ENCODE measurements at regions not wholly inside any gene's neighbourhood (a gene's known extent, or its start where the extent isn't known, plus 50 kb on each side); places are given as distances from the start of the nearest gene placed in this dataset.

DNA sequence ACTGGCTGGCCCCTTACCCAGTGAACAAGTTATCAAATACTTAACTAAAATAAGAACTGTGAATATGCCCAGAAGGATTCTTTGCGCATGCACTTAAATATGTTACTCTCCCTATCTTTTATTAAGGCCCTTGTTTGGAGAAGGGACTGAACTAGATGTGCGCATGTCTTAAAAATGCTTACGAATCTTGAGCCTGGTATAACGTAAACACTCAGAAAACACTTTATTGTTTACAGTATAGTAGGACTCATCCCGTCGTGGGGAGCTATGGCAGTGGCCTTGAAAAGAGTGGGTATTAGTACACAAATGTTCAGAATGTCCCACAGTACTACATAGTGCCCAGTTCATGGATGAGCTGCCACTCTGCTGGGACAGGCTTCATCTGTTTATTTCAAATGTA is 75.9 kb upstream of the MAP4K3 start:
- DNase-seq (ENCODE audit: extremely low spot score, insufficient read length, low read depth) (no peak), FAIRE-seq (no peak)

DNA sequence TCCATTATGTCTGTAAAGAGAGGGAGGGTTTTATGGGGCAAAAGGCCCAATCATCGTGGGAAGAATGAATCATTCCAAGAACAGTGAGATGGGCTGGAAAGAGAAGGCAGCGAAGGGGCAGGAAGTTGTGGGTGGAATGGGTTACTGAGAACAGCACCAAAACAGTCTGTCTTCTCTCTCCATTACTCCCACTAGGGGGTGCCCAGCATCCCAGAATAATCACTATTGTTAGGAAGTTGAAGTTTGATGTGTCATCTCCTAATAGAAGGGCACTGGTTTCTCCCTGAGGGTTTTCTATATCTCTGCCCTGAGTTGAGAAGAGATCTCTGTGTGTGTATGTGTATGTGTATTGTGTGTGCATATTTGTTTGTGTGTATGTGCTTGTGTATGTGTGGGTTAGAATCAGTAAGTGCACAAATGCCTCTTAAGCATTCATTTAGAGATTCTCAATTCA is 76.6 kb upstream of the MAP4K3 start:
- FAIRE-seq (peak; percentile 78), DNase-seq (ENCODE audit: extremely low spot score, insufficient read length, low read depth) (peak; percentile 37)

DNA sequence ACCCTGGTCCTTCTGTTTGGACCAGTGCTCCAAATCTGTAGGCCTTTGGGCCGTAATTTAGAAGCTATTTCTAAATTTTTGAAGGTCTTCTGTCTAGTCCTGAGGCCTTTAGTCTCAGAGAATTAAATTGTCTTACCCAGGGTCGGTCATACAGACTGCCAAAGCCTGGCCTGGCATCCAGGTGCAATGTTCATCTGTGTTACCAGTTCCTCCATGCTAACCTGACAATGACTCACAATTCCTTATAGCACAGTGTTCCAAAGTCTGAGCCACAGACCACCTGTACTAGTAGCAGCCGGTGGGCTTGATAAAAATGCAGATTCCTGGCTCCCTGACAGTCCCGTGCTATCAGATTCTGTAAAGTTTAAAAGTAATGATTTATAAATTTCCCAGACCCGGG is 77.7 kb upstream of the MAP4K3 start:
- DNase-seq (ENCODE audit: extremely low spot score, insufficient read length, low read depth) (no peak), FAIRE-seq (no peak)

DNA sequence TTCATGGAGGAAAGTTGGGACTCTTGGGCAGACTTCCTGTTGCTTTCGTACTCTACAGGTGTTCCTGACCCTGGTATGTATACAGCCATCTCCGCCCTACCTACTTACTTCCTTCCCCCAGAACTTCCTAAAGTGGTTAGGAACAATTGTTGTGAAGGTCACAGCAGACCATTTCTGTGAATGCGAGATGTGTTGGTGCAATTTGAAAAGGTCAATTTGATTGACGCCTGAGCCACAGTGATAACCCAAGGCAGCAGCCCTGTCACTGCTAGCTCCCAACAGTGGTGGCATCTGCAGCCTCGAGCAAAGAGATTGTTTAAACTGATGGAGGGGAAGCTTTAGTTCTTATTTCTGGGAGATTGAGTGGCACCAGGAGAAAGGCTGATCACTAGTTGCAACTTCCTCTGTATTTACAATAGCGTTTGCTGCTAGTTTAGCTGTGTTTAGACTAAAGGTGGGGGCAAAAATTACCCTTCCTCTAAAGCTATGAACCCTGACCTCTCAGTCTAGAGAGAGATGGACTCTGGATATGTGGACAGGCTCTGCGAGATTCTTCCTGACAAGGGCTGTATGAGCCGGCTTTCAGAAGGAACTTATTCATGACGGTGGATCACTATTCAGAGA is 78.3 kb upstream of the MAP4K3 start:
- DNase-seq (ENCODE audit: extremely low spot score, insufficient read length, low read depth) (no peak), FAIRE-seq (no peak)

DNA sequence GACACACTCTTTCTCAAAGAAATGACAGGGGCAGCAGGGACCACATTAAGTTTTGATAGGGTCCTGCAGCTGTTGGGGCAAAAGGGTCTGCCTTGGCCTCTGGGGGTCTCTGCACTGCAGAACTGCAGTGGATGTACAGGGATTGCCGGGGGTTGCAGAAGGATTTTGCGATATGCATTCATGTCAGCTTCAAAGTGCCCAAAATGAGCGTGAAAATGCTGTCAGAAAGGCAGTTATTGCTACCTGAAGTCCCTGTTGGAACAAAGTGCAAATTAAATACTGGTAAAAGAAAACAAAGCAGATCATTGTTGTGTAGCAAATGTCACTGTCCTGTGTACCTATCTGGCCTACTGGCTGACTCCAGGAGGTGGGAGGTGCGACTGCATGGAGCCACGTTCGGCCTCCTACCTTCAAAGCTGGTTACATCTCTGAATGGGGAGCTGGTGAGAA is 78.8 kb upstream of the MAP4K3 start:
- FAIRE-seq (no peak), DNase-seq (ENCODE audit: extremely low spot score, insufficient read length, low read depth) (no peak)

DNA sequence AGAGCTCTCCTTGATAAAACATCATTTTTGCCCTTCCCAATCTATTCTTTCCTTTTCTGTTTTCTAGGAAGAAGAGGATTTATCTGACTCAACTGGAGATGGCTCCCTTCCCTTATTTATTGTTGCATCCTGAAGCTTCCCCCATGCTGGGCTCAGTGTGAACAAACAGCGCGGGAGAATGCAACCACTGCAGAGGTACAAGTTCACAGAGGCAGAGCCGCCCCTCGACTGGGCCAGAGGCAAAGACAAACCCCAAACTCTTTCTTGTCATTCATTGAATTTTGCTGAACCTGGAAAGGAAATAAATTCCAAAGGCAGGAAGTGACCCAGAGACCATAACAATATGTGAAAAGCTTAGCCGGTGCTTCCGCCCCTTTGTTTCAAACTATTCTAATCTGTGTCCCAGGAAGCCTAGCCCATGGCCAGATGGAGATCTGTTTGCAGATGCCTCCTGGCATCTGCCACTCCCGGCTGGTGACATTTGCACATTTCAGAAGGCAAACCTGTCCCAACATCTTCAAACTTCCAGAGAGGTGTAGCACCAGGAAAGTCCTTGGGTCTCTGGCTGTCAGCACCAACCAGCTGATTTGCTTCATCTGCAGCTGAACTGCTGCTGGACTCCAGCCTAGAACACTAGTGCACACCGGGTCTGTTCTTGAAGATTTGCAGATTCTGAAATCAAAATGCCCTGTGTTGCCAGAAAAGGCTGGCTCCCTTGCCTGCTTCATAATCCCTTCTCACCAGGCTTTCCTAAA is 79.4 kb upstream of the MAP4K3 start:
- no peak for FAIRE-seq

DNA sequence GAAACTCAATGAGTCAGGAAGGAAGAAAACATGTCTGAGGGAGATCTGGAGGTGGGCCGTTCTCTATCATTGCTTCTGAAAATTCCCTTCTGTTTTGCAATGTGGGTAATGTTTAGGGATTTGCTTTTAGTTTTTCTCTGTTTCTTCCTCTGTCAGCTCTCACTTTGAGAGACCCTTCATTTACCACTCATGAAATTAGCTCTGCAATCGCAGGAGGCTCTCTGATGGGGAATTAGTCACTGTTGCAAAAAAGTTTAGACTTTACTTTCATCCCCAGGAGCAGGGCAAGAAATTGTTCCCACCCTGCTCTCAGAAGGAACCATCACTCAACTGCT is 80.0 kb upstream of the MAP4K3 start:
- FAIRE-seq, result no peak
- DNase-seq (ENCODE audit: extremely low spot score, insufficient read length, low read depth), result no peak

More for the DNA sequence above, 79.4 kb upstream of the MAP4K3 start:
- DNase-seq (ENCODE audit: extremely low spot score, insufficient read length, low read depth), result no peak

DNA sequence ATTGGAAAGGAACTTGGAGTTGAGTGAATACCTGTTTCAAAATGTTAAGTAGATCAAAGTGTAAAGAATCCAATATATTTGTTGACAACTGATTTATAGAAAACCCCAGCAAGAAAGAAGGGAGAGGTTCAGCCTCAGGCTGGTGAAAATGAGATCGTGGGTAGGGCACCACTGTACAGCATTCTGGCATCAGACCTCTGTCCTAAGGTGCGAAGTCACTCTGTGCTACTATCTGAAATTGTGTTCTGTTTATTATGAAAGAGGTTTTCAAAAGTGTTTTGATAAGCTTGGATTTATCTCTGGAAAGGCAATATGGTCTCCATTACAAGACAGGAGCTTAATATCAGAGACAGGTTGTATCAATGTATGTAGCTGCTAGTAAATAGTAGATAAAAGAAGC is 80.5 kb upstream of the MAP4K3 start:
- DNase-seq (ENCODE audit: extremely low spot score, insufficient read length, low read depth) (no peak), FAIRE-seq (no peak)

DNA sequence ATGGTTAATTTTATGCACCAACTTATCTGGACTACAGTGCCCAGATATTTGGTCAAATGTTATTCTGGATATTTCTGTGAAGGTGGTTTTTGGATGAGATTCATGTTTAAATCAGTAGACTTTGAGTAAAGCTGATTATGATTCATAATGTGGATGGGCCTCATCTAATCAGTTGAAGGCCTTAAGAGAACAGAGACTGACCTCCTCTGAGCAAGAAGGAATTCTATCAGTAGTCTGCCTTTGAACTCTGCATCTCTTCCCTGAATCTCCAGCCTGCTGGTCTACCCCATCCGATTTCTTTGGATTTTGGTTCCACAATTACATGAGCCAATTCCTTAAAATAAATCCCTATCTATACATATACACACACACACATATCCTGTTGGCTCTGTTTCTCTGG is 82.8 kb upstream of the MAP4K3 start:
- no peak for FAIRE-seq

DNA sequence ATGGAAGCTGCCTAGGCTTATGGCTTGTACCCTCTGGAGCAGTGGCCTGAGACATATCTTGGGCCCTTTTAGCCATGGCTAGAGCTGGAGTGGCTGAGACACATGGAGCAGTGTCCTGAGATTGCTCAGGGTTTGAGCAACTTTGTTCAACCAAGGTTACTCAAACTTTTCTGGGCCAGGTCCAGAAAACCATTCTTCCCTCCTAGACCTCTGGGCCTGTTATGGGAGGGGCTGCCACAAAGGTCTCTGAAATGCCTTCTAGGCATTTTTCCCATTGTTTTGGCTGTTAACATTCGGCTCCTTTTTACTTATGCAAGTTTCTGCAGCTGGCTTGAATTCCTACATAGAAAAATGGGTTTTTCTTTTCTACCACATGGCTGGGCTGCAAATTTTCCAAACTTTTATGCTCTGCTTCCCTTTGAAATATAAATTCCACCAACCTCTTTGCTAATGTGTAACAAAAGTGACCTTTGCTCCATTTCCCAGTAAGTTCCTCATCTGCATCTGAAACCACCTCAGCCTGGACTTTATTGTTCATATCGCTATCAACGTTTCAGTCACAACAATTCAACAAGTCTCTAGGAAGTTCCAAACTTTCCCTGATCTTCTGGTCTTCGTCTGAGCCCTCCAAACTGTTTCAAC is 84.9 kb upstream of the MAP4K3 start:
- FAIRE-seq, result no peak
- DNase-seq (ENCODE audit: extremely low spot score, insufficient read length, low read depth), result no peak

More for the DNA sequence above, 82.8 kb upstream of the MAP4K3 start:
- no peak for DNase-seq (ENCODE audit: extremely low spot score, insufficient read length, low read depth)

DNA sequence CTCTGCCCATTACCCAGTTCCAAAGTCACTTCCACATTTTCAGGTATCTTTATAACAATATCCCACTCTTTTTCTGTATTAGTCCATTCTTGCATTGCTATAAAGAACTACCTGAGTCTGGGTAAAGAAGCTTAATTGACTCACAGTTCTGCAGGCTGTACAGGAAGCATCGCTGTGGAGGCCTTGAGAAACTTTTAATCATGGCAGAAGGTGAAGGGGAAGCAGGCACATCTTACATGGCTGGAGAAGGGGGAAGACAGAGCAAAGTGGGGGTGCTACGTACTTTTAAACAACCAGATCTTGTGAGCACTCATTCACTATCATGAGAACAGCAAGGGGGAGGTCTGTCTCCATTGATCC is 85.4 kb upstream of the MAP4K3 start:
- no peak for FAIRE-seq

DNA sequence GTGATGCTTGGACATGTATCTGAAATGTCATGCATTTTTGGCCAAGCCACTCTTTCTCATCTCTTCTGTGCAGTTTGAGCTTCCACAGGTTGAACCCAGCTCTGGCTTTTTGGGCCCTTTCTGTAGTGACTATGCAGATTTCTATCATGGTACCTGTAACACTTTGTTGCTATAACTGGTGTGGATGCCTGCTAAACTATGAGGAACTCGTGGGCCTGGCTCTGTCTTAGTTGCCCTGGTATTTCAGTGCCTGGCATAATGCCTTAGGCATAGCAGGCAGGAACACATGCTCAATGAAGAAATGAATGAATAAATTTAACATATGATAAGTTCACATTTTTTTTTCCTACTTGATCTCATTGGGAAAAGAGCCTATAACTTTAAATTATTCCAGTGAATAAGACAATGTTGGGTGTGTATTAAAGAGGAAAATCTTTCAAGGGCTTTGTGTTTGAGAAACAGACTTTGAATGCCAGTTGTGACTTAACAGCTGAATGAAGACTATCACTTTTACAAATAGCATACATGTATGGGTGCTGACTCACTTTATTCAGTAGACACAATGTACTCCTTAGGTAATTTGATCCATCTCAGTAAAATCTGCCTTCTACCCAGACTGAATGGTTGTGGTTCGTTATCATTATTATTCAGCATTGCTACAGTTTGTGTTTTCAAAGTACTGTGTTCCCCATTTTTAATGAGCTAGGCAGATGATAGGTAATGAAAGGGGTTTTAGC is 86.4 kb upstream of the MAP4K3 start:
- FAIRE-seq (no peak), DNase-seq (ENCODE audit: extremely low spot score, insufficient read length, low read depth) (no peak)

More for the DNA sequence above, 85.4 kb upstream of the MAP4K3 start:
- no peak for DNase-seq (ENCODE audit: extremely low spot score, insufficient read length, low read depth)

DNA sequence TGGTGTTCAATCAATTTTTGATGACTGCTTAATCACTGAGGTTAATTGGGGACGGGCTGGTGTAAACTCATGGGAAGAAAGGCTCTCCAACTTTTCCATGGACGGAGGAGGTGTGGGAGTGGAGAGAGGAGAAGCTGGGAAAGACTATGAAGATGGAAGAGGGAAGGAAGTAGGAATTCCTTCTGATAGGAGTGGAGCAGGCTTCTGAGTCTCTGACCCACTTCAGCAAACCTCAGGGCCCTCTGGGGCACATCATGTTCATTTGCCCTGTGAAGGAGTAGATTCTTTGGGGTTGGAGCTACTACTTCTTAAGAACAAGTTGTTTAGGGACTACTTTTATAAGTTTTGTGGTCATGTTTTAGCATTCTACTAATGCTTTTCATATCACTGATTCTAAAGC is 87.0 kb upstream of the MAP4K3 start:
- DNase-seq (ENCODE audit: extremely low spot score, insufficient read length, low read depth) (no peak), FAIRE-seq (no peak)

DNA sequence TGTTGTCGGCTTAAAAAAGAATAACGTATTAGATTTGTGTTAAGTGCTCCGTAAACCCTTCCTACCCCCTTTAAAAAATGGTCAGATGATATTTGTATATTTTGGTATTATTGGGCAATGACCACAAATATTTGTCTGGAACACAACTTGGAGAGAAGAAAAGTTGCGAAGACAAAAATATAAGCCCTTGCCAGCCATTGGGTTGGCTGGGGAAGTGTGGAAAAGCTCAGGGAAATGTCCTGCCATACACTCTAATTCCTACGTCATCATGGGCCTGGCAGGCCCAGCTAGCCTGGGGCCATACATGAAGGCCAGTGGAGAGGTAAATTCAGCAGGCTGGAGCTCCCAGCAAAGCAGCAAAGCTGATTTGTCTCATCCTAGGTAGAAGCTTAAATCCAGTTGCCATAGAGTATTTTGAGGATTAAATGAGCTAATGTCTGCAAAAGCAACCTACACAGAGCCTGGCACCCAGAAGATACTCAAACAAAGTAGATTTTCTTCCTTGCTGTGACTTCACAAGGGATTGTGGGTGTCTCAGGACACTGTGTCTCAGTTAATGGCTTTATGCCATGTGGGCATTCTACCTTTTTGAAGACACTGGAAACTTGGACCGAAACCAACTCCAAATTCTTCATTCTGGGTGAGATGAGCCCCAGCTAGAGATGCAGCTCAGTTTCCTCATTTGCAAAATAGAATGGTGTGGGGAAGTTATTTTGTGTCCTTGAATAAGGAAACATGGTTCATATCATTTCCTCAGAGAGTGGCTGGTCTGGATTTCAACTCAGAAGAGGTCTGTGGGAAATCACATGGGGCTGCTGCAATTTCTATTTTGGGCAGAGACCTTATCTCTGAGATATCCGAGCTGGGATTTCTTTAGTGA is 87.9 kb upstream of the MAP4K3 start:
- FAIRE-seq (no peak), DNase-seq (ENCODE audit: extremely low spot score, insufficient read length, low read depth) (no peak)

DNA sequence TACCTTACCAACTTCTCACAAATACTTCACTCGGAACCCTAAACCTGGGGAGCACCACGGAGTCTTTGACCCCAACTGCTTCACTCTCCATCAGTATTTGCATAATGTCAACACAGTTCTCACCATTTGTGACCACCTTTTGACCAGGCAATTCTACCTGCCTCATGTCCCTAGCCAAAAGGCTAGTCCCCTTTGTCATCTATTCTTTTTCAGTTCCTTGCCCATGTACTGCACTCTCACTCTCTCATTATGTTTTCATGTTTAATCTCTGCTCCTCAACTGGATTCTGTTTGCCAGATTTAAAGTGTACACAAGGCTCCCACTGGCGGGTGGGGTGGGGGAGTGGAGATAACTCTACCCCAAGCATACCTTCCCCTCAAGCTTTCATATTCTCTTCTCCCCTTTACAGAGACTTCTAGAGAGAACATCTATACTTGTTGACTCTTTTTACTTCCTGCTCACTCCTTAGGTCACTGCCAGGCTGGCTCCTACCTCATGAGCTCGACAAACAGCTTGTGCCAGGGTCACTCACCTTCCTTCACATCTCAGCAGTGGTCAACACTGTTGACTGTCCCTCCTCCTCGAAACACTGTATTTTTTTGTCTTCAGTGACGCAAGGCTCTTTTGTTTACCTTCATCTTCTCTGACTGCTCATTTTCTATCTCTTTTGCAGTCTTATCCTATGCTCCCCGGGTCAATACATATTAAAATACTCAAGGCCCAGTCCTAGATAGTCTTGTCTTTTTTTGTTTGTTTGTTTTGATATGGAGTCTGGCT is 88.7 kb upstream of the MAP4K3 start:
- DNase-seq (ENCODE audit: extremely low spot score, insufficient read length, low read depth), result no peak
- no peak for FAIRE-seq

DNA sequence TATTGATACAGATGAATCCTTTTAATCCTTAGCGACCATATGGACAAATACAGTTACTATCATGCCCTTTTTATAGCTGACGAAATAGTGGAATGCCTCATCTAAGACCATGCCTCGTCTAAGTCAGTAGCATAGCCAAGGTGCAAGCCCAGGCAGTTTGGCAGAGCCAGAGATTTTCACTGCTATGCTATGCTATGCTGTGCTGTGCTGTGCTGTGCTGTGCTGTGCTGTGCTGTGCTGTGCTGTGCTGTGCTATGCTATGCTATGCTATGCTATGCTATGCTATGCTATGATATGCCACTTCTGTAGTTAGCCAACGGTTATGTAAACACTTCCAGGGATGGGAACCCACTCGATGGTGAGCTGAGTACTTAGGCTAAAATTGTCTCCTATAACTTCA is 91.6 kb upstream of the MAP4K3 start:
- DNase-seq (ENCODE audit: extremely low spot score, insufficient read length, low read depth), result no peak
- FAIRE-seq, result no peak

DNA sequence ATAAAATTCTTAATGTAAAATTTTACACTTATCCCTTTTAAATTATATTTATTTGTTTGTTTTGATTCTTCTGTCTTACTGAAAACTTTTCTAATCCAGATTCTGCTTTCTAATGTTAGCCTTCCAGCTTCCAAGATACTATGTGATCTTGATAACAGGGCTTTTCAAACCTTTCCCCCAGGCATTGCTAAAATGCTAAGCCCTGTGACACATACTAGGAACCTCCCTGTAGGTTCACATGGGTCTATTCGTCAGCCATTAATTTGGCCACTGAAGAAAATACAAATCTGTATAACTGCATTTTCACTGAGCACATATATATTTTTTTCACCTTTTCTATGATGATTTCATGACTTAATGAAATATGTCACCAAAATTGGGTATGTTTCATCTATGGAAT is 92.8 kb upstream of the MAP4K3 start:
- FAIRE-seq, result no peak
- no peak for DNase-seq (ENCODE audit: extremely low spot score, insufficient read length, low read depth)

DNA sequence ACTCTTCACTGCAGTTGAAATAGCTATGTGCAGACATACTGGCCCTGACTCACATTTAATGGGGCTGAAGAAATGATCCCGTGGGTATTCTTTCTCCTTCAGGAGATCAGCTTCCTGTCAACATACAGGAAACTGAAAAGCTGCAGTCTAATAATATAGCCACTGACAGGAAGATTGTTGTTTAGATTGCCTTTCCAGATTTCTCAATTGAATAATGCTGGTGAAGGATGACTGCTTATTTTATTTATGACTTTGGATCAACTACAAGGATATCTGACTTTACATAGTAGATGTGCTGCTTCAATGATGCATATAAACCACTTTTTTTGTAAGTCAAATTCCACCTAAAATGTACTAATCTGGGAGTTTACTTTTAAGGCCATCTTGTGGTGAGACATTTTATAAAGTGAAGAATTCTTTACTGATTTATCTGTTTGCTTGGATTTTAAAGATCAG is 93.4 kb upstream of the MAP4K3 start:
- no peak for DNase-seq (ENCODE audit: extremely low spot score, insufficient read length, low read depth)
- peak; percentile 21 for FAIRE-seq

DNA sequence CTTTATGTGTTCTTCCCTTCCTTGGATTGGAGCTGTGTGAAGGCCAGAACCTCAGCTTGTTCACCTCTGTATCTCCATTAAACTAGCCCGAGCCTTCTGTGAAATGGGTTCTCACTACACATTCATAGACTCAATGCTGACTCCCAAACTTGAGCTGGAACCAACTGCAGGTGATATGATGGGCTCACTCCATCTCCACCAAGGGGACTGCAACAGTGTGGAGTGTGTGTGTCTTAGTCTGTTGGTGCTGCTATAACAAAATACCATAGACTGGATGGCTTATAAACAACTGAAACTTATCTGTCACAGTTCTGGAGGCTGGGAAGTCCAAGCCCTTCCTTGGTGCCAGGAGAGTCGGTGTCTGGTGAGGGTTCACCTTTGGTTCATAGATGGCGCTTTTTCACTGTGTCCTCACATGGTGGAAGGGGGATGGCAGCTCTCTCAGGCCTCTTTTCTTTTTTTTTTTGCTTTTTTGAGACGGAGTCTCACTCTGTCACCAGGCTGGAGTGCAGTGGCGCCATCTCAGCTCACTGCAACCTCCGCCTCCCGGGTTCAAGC is 94.2 kb upstream of the MAP4K3 start:
- FAIRE-seq (no peak), DNase-seq (ENCODE audit: extremely low spot score, insufficient read length, low read depth) (no peak)

Data from GM18507 (cell line).